ENCODE measurements at regions not wholly inside any gene's neighbourhood (a gene's known extent, or its start where the extent isn't known, plus 50 kb on each side); places are given as distances from the start of the nearest gene placed in this dataset.
"Not testable (repeated sequence)": the region's sequence is repeated elsewhere in the genome, so short reads cannot be mapped to it uniquely, and the experiment has no call there.

DNA sequence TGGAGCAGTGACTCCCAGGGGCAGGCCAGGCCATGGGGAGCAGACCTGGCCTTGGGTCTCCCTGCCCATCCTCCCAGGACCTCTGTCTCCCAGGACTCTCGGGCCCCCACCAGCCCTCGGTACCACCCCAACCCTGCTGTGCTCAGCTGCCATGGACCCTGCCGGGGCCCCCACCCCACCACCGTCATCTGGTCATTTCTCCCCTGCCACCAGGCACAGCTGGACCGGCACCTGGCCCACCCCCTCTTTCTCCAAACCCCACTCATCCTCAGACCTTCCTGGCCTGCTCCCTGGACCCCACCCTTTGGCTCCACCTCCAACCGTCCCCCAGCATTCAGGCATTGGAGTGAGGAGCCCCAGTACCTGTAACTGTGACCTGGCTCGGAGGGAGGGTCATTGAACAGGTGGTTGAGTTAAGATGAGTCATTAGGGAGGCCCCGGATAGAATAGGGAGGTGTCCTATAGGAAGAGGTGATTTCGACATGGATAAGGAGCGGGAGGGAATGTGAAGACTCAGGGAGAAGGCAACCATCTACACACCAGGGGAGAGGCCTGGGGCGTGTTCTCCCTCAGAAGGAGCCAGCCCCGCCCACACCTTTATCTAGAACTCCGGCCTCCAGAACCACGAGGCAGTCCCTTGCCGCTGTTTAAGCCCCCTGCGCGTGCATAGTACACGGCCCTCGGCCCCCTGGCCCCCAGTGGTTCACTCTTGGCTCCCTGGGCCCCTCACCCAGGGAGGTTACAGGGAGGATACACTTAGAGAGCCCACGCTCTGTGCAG, 1395.9 kb downstream of the BRD1 start:
- no peak for DNase-seq

DNA sequence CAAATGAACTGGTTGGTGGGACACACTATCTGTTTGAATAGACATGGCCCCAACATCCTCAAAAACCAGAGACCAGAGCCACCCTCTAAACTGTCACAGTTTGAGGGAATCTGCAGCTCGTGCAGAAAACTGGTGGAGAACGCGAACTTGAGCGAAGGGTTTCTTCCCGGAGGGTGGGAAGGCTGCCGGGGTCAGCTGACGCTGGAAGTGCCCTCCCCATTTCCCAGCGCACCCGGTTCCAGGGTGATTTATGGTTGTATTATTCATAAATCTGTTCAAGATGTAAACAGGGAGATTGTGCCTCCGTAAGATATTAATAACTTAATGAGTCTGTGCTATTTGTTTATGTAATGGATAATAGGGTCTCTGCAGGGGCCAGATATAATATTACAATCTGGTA, 1396.7 kb downstream of the BRD1 start:
- no peak for DNase-seq

GRCh38 chr22:48429446-48430020, 1398.1 kb downstream of the BRD1 start:
- DNase-seq = no peak

- no peak for DNase-seq
Measured at GRCh38 chr22:48428631-48429371, 1398.9 kb downstream of the BRD1 start.

- DNase-seq = no peak
Measured at GRCh38 chr22:48427731-48428211, 1399.9 kb downstream of the BRD1 start.

DNA sequence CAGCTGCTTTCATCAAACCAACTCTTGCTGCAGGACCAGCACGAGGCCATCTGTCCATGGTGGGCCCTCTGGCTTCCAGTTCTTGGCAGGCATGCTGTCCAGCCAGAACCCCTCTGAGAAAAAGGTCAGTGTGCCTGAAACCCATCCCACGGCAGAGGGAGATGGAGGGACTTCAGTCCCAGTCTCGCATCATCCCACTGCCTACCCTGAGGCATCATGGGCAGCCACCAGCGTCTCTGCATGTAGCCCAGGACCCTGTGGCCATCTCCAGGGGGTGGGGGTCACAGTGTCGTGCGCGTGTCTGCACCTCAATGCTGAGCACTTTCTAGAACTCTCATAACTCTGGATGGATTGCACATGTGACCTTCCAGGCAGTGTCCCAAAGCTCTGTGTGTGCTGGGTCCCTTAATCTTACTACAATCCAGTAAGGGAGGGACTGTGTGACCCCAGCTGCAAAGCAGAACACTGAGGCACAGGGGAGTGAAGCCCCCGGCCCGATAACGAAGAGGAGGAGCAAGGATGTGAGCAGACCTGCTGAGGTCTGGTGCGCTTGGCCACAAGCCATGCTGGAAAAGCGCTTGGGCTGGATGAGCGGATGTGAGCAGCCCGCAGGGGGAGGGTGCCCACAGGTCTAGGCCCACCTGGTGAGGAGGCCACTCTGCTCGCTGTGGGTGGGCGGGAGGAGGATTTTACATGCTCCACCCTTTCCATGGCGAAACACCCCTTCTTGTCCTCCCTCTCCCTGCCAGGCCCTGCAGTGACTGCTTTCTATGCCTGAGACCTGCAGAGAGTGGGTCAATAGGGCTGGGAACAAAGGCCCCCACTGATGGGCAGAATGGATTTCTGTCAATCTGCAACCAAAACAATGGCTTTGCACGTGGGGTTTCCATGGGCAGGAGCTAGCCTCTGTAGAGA, 1401.0 kb downstream of the BRD1 start:
- DNase-seq = no peak

DNA sequence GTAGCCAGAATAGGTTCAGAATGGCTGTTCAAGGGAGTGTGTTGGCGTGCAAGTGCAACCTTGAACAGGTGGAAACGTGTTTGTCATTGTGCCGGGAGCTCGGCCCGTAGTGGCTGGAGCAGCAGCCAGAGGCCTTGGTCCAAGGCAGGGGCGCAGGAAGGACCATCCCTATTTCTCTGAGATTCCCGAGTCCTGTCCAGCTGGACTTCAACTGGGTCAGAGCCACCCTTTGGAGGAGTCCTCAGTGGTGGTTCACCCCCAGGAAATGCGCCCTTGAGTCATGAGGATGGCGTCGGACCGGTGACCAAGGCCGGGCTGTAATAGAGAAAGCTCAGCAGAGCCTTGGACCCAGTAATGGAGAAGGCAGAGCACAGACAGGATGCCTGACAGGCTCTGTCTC, 1402.0 kb downstream of the BRD1 start:
- no peak for DNase-seq

DNA sequence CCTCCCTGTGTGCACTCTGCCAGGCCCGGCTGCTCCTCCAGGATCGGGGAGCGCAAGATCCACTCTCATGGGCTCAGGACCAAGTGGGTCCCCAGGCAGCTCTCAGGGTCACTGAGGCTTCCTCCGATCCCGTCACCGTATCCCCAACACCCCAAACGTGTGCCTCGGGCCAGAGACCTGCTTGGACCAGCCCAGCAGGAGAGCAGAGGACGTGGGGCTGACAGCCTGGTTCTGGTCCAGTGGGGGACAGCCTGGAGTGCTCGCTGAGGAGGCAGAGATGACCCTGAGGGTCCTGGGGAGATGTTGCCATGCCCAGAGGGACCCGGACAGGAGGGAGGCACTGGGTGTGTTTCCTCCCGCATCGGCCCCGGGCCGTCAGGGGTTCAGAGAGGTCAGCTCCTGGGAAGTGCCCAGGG, 1402.6 kb downstream of the BRD1 start:
- DNase-seq = no peak

DNA sequence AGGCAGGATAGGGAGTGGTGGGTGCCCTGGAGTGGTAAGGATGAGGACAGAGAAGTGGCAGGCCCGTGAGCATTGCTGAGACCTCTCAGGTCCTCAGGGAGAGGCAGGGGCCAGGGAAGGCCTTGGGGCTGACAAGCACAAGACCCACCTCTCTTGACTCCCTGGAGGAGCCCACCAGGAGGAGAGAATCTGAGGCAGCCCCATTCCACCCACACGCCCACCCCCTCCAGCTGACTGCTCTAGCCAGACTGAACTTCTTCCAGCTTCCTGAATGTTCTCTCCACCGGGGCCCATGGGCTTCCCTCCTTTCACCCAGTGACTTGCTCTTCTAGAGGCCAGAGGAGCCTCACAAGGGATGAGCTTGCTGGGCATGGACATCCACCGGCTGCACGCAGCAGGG, 1403.0 kb downstream of the BRD1 start:
- no peak for DNase-seq

- DNase-seq = no peak
Measured at GRCh38 chr22:48424201-48424627, 1403.5 kb downstream of the BRD1 start.

DNA sequence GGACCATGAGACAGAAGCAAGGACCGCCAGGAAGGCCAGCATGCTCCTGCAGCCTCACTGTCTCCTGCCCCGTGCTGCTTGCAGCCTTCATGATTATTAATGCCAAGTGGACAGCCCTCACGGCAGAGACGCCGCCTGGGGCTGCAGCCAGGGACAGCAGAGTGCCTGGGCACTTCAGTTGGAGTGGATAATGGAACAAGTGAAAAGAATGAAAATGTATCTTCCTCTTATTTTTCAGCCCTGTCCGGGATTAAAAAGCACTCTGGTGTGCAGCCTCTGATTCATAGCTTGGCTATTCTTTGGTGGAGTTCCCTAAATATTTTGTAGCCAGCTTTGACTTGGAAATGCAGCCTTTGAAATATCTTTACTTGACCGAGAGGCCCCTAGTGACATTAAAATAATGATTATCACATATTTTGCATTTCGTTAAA, 1404.2 kb downstream of the BRD1 start:
- DNase-seq = no peak

DNA sequence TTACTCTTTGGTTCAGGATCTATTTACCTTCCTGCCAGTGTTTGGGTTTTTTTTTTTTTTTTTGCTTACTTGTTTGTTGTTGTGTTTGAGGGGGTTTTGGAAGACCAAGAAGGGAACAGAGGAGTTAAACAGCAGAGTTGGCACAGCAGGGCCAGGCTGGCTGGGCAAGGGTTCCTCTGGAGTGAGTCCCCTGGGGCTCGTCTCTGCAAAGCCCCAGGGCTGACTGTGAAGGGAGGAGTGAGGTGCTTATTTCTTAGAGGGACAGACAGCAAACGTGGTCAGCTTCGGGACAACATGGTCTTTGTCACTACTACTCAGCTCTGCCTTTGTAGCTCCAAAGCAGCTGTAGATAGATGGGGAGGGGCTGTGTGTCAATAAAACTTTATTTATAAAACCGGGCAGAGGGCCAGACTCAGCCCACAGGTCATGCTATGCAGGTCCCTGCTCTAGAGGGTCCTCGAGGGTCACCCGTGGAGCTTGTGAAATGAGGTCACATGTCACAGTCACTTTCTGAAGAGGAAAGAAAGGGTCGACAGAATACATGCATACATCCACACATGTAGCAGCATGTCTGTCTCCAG, 1404.7 kb downstream of the BRD1 start:
- no peak for DNase-seq

DNA sequence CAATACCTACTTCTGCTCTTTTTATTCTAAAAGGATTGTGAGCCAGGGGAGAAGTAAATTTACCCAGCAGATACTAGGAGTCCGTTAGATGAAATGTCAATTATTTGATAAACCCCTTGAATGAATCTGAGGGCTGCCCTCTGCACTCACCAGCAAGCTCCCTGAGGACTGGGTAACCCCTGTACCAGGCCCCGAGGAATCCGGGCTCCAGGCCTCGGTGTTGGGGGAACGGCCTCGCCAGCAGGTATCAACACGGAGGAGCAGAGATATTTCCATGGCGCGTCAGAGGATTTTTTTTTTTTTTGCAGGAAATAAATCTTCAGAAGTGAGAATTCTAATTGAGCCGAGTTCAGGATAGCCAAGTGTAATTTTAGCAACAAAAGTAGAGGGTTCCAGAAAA, 1408.8 kb downstream of the BRD1 start:
- no peak for DNase-seq

DNA sequence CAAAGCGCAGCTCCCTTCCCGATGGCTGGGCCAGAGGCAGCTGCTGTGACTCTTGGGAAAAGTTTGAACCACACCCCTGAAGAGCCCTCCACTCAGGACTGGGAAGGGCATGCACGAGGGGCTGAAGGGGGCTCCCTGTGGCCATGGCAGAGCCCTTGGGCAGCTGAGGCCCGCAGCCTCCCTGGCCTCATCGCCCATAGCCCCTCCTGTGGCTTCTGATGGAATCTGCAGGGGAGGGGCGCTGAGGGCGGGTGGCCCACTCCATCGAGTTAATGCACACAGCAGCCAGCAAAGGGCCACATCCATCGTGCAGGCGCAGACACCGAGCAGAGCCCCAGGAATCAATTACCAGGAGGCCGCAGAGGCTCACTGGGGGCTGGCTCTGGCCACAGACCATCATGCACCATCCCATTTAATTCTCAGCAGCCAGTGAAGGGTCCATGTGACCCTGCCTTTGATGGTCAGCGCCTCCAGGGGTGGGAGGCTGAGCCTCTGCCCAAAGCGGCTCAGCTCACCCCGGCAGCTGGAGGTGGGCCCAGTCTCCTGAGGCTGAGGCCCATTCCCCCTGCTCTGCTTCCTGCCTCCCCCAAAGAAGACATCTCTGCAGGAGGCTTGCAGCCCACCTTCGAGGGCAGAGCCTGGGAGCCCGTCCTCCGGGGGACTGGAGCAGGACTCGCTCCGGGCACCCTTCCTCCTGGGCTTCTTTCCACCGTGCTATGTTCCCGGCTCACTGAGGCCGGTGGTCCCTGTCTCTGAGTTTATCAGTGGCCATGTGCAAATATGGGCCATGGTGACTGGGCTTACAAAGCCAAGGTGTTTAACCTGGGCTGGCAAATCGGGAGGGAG, 1410.2 kb downstream of the BRD1 start:
- DNase-seq = no peak

DNA sequence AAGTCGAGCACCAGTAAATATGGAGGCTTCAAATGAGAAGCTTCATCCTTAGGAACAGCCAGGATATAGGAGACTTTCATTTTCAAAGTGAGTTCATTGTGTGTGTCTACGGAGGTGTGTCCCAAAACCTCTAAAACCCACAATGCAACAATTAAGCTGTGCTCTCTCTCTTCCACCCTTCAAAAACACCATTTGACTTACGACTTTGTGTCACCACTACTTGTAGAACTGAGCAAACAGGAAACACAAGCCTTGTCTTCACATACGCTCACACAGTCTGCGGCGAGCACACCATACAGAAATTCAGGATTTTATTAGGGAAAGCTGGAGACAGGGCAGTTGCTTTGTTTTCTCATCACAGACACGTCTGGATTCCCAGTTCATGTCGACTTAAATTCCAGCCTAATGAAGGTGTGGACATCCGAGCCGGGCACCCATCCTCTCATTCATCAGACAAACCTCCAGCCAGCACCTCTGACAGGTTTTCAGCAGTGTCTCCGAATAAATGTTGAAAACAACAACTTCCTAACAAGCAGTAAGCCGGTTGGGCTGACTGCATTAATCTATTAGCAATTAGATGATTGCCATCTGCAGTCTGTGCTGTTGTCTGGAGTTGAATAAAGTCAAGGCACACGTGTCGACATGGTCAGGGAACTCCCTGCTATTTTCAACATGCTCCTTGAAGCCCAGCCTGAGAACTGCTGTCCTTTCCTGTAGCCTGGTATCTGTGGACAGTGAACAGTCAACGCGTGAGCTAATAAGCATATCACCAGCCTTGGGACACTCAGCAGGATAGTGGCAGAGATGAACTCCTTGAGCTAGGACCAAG, 1411.1 kb downstream of the BRD1 start:
- DNase-seq = no peak

DNA sequence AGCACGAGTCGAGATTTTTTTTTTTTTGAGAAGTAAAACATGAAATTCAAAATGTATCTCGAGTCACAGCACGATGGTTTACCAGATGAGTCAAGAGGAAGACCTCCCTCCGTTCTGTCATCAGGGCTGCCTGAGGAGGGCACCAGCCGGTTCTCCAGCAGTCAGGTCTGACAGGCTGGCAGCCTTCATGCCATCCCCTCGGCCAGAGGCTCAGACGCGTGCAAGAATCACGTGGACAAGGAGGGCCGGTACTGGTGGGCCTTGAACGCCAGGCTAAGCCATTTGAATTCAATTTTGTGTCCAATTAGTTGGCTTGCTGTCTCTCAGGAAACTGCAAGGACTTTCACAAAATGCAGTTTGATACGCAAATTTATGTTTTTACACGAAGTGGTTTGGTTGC, 1412.2 kb downstream of the BRD1 start:
- DNase-seq = no peak

DNA sequence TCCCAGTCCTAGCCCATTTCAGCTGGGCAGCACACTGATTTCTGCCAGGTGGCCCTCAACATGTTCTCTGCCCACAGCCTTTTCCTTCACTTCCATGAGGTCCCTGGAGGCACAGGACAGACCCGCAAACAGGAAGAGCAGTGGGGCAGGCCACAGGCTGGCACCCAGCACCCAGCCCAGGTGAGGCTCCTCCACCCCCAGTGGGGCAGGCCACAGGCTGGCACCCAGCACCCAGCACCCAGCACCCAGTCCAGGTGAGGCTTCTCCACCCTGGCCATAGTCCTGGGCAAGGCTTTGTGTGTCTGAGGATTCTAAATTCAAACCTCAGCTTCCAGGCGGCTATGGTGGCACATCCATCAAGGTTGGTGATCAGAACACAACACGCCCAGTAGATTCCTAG, 1413.0 kb downstream of the BRD1 start:
- DNase-seq = no peak

GRCh38 chr22:48412931-48413330, 1414.7 kb downstream of the BRD1 start:
- DNase-seq = not testable (repeated sequence)

GRCh38 chr22:48410536-48410935, 1417.1 kb downstream of the BRD1 start:
- DNase-seq = no peak

DNA sequence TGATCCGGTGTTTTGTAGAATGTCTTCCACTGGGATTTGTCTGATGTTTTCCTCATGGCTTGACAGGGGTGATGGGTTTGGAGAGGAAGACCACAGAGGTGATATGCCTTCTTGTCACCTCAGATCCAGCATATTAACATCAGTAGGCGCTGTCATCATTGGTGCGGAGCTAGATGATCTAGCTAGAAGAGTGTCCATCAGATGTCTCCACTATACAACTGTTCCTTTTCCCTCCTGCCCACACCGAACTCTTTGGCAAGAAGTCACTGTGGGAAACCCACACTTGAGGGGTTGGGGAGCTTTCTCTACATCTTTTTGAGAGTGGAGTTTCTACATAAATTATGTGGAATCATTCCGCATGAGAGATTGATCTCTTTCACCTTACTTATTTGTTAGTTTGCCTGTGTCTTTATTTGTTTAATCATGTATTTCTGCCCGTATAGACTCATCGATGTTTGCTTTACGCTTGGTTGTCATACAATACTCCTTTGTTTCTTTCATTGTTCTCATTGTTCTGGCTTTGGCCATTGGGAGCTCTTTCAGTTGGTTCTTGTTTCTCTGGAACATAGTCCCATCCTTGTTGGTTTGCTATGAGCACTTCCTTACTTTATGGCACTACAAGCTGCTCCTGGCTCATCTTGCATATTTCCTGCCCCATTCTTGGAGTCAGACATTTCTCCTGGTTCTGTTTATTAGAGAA, 1420.3 kb downstream of the BRD1 start:
- no peak for DNase-seq
